ENCODE measurements at regions not wholly inside any gene's neighbourhood (a gene's known extent, or its start where the extent isn't known, plus 50 kb on each side); places are given as distances from the start of the nearest gene placed in this dataset.
A peak's percentile ranks its signal among the peaks of the same experiment; 100 is the strongest.
"Not testable (repeated sequence)": the region's sequence is repeated elsewhere in the genome, so short reads cannot be mapped to it uniquely, and the experiment has no call there.

DNA sequence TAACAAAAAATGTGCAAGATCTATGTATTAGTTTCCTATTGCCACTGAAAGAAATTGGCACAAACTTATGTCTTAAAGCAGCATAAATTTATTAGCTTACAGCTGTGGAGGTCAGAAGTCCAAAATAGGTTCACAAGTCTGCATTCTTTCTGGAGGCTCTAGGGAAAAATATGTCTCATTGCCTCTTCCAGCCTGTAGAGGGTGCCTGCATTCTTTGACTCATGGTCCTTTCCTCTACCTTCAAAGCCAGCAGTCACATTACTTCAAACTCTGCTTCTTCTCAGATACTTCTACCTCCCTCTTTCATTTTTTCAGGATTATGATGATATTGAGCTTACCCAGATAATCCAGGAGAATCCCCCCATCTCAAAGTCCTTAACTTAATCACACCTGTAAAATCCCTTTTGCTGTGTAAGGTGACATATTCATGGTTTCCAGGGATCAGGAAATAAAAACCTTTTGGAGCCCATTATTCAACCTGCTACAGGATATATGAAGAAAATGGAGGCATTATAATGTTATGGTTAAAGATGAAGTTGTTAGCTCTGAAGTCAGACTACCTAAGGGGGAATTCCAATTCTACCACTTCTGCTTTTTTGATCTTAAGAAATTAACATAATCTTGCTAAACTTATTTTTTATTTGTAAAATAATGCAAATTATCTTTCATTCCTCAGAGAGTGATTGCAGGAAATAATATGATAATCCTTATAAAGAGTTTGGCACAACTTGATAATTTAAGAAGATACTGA is 686.2 kb downstream of the PRIM2 start:
- peak in 1 of 2 donors; percentile 31 for DNase-seq (ENCODE audit: low read depth in 2 of 2)
- H3K4me3 ChIP-seq (replicated peaks in 1 of 2; ENCODE audit: low read depth in 2 of 2, low read length in 2 of 2), result not testable (repeated sequence)
- TF ChIP-seq, protein P1, sequence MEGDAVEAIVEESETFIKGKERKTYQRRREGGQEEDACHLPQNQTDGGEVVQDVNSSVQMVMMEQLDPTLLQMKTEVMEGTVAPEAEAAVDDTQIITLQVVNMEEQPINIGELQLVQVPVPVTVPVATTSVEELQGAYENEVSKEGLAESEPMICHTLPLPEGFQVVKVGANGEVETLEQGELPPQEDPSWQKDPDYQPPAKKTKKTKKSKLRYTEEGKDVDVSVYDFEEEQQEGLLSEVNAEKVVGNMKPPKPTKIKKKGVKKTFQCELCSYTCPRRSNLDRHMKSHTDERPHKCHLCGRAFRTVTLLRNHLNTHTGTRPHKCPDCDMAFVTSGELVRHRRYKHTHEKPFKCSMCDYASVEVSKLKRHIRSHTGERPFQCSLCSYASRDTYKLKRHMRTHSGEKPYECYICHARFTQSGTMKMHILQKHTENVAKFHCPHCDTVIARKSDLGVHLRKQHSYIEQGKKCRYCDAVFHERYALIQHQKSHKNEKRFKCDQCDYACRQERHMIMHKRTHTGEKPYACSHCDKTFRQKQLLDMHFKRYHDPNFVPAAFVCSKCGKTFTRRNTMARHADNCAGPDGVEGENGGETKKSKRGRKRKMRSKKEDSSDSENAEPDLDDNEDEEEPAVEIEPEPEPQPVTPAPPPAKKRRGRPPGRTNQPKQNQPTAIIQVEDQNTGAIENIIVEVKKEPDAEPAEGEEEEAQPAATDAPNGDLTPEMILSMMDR (IDR thresholded peaks at IDR 0.05; ENCODE audit: low read depth, low read length), result peak; percentile 48

DNA sequence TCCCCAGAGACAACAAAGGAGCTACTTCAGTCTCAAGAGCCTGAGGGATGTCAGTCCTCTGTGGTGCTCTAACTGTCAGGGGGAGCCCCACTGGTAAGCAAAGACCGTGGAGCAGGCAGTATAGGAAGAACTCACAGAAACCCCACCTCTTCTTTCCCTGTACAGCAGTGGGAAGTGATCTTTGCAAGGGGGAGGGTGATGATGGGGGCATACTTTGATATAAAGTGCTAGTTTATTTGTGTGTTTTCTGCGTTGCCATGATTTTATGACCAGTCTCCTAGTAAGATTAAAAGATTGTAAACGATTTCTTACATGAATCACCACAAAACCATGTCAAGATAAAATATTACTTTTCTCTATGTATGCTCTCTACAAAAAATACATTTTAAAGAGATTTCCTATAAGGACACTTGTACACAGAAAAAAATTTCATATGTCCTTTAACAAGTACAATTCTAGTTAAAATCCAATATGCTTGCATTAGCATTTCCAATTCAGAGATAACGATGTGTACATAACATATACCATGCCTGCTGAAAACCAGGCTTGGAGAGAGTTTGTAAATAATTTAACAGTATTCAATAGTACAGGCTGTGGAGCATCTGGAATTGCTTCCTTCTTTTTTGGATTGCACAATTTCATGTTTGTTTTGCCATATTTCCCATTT is 690.0 kb downstream of the PRIM2 start:
- not testable (repeated sequence) for DNase-seq (ENCODE audit: low read depth in 2 of 2)

DNA sequence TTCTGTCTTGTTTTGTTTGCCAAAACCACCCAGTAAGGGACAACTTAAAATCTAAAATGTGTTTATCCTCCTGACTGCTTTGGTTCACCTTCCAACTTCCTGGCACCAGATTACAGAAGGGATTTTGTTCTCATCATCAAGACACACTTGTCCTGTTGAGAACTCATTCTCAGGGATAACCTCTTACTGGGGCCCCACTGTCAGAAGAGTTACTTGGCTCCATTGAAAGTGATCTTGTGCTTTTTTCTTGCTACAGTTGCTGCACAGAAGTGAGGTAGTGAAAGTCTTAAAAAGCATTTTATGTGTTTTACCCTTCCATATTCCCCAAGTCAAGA is 690.5 kb downstream of the PRIM2 start:
- not testable (repeated sequence) for DNase-seq (ENCODE audit: low read depth in 2 of 2); H3K4me3 ChIP-seq (replicated peaks in 1 of 2; ENCODE audit: low read depth in 2 of 2, low read length in 2 of 2)

More for the DNA sequence above, 690.0 kb downstream of the PRIM2 start:
- H3K4me3 ChIP-seq (replicated peaks in 1 of 2; ENCODE audit: low read depth in 2 of 2, low read length in 2 of 2), result not testable (repeated sequence)

DNA sequence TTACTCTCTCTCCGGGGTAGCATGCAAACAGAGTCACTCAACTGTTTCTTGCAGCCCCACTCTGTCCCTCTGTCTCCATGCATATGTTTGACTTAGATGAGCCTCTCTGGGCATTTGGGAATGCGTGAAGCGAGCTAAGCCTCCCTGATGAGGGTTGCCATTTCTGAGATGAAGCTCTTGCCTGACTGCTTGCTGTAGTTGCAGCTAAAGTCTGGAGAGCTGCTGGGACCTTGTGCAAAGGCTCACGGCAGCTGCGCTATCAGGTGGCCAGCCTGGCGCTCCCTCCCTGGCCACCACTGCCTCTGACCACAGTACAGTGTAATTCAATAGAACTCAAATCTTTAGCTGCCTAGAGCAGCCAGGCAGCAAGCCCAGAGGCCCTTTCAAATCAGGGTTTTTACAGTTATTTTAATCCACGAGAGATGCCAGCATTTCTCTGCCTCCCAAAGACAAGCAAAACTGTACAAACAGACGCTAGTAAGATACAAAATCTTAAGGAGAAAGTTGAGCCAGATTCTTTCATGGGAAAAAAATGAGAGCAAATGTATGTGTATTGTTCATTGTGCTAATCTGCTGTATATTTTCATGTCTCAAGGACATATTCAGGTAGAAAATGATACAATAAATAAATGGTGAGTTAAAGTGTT is 694.6 kb downstream of the PRIM2 start:
- not testable (repeated sequence) for H3K4me3 ChIP-seq (replicated peaks in 1 of 2; ENCODE audit: low read depth in 2 of 2, low read length in 2 of 2); DNase-seq (ENCODE audit: low read depth in 2 of 2)

DNA sequence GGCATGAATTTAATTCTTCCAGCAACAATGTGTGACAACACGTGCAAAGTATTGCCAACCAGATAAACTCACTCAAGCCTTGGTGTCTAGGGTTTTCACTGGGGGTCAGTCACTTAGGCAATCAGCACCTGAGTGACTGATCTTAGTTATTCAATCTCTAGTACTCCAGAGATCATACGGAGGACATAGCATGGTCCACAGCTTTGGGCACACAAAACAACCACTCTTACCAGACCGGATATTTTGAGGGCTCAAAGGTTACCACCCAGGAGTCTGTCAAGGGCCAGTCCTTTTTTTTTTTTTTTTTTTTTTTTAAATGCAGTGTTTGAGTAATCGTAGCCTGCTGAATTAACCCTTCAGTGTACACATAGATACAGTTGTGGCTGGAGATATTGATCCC is 699.2 kb downstream of the PRIM2 start:
- not testable (repeated sequence) for H3K4me3 ChIP-seq (replicated peaks in 1 of 2; ENCODE audit: low read depth in 2 of 2, low read length in 2 of 2); DNase-seq (ENCODE audit: low read depth in 2 of 2)

DNA sequence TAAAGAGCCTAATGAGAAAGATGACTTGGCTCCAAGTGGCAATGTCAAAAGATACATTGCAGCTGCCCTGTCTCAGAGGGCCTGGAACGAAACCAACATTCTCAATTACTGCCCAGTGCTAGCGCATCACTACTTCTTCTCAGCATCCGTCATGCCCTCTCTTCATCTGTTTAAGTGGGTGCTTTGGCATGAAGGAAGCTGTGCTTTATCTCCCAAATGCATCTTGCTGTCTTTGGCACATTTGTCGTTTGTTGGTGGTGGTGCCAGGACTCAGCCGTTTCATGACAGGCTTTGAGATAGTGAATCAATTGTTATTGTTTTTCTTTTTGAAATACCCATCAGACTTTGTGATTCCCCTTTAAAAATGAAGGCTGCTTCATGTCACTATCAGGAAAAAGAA is 710.8 kb downstream of the PRIM2 start:
- not testable (repeated sequence) for DNase-seq (ENCODE audit: low read depth in 2 of 2); H3K4me3 ChIP-seq (replicated peaks in 1 of 2; ENCODE audit: low read depth in 2 of 2, low read length in 2 of 2)

DNA sequence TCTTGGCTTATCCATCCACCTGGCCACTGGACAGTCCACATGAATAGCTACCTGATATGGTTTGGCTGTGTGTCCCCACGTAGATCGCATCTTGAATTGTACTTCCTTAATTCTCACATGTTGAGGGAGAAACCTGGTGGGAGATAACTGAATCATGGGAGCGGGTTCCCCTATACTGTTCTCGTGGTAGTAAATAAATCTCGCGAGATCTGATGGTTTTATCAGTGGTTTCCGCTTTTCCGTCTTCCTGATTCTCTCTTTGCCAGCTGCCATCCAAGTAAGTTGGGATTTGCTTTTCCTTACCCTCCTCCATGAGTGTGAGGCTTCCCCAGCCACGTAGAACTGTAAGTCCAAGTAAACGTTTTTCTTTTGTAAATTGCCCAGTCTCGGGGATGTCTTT is 720.8 kb downstream of the PRIM2 start:
- not testable (repeated sequence) for DNase-seq (ENCODE audit: low read depth in 2 of 2); H3K4me3 ChIP-seq (replicated peaks in 1 of 2; ENCODE audit: low read depth in 2 of 2, low read length in 2 of 2)

DNA sequence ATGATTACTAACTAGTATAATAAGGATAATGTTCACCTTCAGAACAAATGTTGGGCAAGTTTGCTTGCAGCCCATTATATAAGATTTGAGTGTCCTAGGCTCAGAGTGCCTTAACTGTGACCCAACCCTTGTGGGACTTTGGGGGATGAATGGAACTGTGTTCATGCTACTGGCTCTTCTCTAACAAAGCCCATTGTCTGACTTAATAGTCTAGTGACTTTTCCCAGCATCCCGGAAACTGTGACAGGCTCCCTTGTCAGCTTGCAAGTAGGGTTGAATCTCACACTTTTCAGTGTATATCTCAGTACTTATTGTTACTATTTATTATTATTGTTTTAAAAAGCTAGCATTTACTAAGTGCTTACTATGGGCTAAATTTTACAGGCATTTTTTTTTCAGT is 729.2 kb downstream of the PRIM2 start:
- not testable (repeated sequence) for DNase-seq (ENCODE audit: low read depth in 2 of 2)

DNA sequence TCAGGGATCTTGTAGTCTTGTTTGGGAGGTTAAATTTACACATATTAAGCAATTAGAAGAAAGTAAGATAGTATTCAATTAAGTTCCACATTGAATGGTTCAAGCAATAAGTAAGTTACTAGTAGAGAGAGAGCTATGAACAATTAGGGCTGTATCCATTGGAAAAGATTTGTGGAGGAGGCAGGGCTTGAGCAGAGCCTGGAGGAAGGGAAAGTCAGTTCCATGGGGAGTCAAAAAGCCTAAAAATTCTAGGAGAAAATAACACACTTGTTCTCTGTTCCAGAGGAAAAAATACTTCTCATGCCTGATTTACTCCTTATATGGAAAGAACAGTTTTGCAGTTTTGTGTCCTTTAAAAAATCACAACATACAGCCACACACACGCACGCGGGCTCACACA is 730.0 kb downstream of the PRIM2 start:
- DNase-seq (ENCODE audit: low read depth in 2 of 2); H3K4me3 ChIP-seq (replicated peaks in 1 of 2; ENCODE audit: low read depth in 2 of 2, low read length in 2 of 2): not testable (repeated sequence)

More for the DNA sequence above, 729.2 kb downstream of the PRIM2 start:
- H3K4me3 ChIP-seq (replicated peaks in 1 of 2; ENCODE audit: low read depth in 2 of 2, low read length in 2 of 2), result not testable (repeated sequence)

DNA sequence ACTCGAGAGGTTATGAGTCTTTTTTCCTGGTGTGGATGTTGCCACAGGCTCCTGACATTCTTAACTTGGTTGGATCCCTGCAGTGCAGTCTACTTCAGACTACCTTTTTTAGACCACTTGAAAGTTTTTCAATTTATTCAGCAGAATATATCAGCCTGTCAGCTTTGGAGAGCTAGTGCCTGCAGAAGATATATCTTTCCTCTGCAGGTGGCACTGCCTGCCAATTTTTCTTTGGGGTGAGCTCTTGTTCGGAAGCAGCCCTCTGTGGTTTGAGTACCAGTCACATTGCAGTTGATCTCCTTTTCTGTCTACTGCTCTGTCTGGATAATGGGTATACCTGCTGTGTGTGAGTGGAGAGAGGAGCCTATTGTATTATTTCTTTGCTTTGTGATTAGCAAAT is 730.4 kb downstream of the PRIM2 start:
- not testable (repeated sequence) for H3K4me3 ChIP-seq (replicated peaks in 1 of 2; ENCODE audit: low read depth in 2 of 2, low read length in 2 of 2)
- DNase-seq (ENCODE audit: low read depth in 2 of 2), result peak in 1 of 2 donors; percentile 1

DNA sequence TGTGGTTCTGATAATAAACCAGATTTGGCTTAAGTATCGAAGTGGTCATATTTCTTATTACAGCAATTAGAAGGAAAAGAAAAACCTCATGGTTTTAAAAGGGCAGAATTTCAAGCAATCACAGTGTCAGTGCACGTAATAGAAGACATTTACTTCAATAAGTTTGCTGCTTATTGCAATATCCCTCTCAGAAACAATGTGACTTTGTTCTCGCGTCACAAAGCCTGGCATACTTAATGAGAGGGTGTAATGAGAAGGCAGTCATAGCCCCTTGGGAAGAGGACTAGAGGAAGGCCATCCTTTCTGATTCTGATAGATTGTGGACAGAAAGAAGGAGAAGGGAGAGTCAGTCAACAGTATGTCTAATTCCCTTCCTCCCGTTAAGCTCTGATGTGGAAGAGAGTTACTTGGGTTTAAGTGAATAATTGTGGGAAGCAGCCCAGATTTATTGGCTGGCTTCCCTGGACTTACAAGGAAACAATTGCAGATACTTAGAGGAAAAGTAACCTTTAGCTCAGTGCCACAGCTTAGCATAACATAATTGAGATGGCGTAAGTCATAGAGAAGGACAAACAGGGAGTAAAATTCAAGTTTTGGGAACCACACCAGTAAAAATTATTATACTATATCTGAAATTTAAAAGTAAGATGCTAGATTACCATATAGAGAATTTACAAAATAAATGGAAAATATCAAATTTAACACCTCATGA is 738.2 kb downstream of the PRIM2 start:
- not testable (repeated sequence) for H3K4me3 ChIP-seq (replicated peaks in 1 of 2; ENCODE audit: low read depth in 2 of 2, low read length in 2 of 2); DNase-seq (ENCODE audit: low read depth in 2 of 2)

DNA sequence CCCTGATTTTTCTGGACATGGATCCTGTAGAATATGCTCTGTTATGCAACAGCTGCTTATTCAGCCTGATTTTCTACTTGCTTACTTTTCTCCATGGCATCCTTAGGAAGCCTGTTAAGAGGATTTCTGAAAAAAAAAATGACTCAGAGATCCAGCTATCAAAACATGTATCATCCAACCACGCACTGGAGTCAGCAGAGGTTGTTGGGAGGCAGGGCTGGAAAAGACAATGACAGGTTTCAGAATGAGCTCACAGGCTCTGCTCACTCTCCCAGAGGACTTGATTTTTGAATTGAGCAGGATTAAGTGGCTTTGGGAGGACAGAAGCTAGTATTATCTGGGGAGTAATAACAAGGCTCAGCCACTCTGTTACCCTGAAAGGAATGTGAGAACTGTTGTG is 742.3 kb downstream of the PRIM2 start:
- H3K4me3 ChIP-seq (replicated peaks in 1 of 2; ENCODE audit: low read depth in 2 of 2, low read length in 2 of 2), result not testable (repeated sequence)
- peak in 1 of 2 donors; percentile 58 for DNase-seq (ENCODE audit: low read depth in 2 of 2)

DNA sequence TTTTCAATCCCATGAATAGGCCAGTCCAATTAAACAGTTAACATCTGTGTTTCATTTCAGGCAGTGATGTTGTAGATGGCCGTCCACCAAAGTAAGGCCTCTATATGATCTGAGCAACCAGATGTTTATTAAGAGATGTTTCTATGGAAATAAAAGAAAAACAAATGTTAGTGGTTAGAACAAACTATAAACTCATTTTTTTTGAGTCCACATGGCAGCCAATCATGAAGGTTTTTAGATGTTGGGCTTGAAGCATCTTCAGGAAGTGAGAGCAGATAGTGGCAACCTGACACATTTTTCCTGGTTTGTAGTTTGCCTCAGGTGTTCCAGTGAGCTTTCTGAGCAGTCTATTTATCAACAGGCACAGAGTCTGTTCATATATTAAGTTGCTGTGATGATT is 746.1 kb downstream of the PRIM2 start:
- H3K4me3 ChIP-seq (replicated peaks in 1 of 2; ENCODE audit: low read depth in 2 of 2, low read length in 2 of 2); DNase-seq (ENCODE audit: low read depth in 2 of 2): not testable (repeated sequence)

DNA sequence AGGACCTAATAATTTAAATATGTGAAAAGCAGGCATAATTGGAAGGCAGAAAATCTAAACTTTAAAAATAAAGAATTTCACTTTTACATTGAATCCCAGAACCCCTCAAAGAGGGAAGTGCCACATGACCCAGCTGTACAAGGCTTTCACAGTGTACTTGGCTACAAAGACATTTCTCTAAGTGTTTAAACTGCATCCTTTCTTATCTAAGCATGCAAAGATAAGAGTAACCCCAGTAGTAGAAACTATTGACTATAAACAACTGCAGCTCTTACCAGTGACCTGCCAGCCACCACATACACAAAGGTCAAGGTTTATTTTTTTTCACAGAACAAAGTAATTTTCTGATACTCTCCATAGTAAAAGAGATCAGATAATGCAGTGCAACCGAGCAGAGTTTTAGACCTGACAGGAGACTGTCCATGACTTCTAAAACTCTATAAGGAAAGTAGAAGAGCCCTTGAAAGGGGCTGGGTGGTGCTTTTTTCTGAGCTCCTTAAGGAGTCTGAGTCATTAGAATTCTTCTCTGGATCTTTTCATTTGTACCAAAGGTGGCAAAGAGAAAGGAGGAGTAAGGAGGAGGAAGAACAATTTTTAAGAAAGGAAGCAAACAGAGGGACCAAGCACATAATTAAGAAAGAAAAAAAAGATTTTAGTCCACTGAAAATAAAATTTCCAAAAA is 750.6 kb downstream of the PRIM2 start:
- DNase-seq (ENCODE audit: low read depth in 2 of 2), result not testable (repeated sequence)

More for the DNA sequence above, 750.6 kb downstream of the PRIM2 start:
- not testable (repeated sequence) for H3K4me3 ChIP-seq (replicated peaks in 1 of 2; ENCODE audit: low read depth in 2 of 2, low read length in 2 of 2)

Measured in cardiac fibroblast (primary cell).